GM18499 (cell line): ENCODE measurements at regions not wholly inside any gene's neighbourhood (a gene's known extent, or its start where the extent isn't known, plus 50 kb on each side); places are given as distances from the start of the nearest gene placed in this dataset.

Source experiments
- ATAC-seq: cut with Tn5 transposase; IDR thresholded peaks from one replicate; pipeline ENCODE4 v1.9.1; 2021; ENCODE audit warnings: moderate number of reproducible peaks; ENCODE audit not compliant: insufficient read depth, unreplicated experiment

- ATAC-seq, result no peak
These were observed 749.1 kb upstream of the POT1 start for GRCh38 chr7:125678771-125679170.

- ATAC-seq, result no peak
These were observed 746.0 kb upstream of the POT1 start for GRCh38 chr7:125675640-125676039.

GRCh38 chr7:125675169-125675568 lies 745.5 kb upstream of the POT1 start:
- no peak for ATAC-seq

GRCh38 chr7:125670926-125671572 lies 741.4 kb upstream of the POT1 start:
- no peak for ATAC-seq

GRCh38 chr7:125668321-125668993 lies 738.8 kb upstream of the POT1 start:
- ATAC-seq, result no peak

GRCh38 chr7:125664625-125665024 lies 735.0 kb upstream of the POT1 start:
- ATAC-seq, result no peak

GRCh38 chr7:125663961-125664360 lies 734.3 kb upstream of the POT1 start:
- ATAC-seq, result no peak

- ATAC-seq, result no peak
These were observed 732.1 kb upstream of the POT1 start for GRCh38 chr7:125661677-125662076.

- no peak for ATAC-seq
These were observed 731.4 kb upstream of the POT1 start for GRCh38 chr7:125661006-125661405.

- no peak for ATAC-seq
These were observed 724.5 kb upstream of the POT1 start for GRCh38 chr7:125654076-125654475.

GRCh38 chr7:125651823-125652528 lies 722.4 kb upstream of the POT1 start:
- no peak for ATAC-seq

GRCh38 chr7:125648543-125648942 lies 718.9 kb upstream of the POT1 start:
- ATAC-seq, result no peak

- ATAC-seq, result no peak
These were observed 716.1 kb upstream of the POT1 start for GRCh38 chr7:125645770-125646169.

- ATAC-seq, result no peak
These were observed 714.5 kb upstream of the POT1 start for GRCh38 chr7:125644109-125644508.

- no peak for ATAC-seq
These were observed 713.7 kb upstream of the POT1 start for GRCh38 chr7:125643302-125643701.

GRCh38 chr7:125641884-125642283 lies 712.3 kb upstream of the POT1 start:
- ATAC-seq, result no peak

- no peak for ATAC-seq
These were observed 706.8 kb upstream of the POT1 start for GRCh38 chr7:125636320-125636962.

- ATAC-seq, result no peak
These were observed 688.9 kb upstream of the POT1 start for GRCh38 chr7:125618516-125618915.

GRCh38 chr7:125611582-125611981 lies 682.0 kb upstream of the POT1 start:
- ATAC-seq, result no peak

- ATAC-seq, result no peak
These were observed 677.0 kb upstream of the POT1 start for GRCh38 chr7:125606671-125607070.

- no peak for ATAC-seq
These were observed 675.6 kb upstream of the POT1 start for GRCh38 chr7:125605241-125605640.
